Activated CD4-positive, alpha-beta memory T cell treated with anti-CD3 and anti-CD28 coated beads, Interleukin-2, amount 10 ng/mL, durations not matched to agents 7 days and 5 days (primary cell): ENCODE measurements at regions not wholly inside any gene's neighbourhood (a gene's known extent, or its start where the extent isn't known, plus 50 kb on each side); places are given as distances from the start of the nearest gene placed in this dataset.
"Not testable (repeated sequence)": the region's sequence is repeated elsewhere in the genome, so short reads cannot be mapped to it uniquely, and the experiment has no call there.

Experiments used
- CTCF ChIA-PET: fragments of 350-600 bp; sonication (Branson Sonifier 250); formaldehyde crosslinking; loops from one replicate; lab custom pipeline; 2021; ENCODE audit warnings: antibody characterized with exemption, inconsistent platforms; lab: Charles Lee
- POLR2A ChIA-PET: fragments of 350-600 bp; sonication (Branson Sonifier 250); formaldehyde crosslinking; loops from one replicate; lab custom pipeline; 2021; ENCODE audit warnings: antibody characterized with exemption; lab: Charles Lee
- DNase-seq: peaks from one replicate; pipeline ENCODE4 v3.0.0-alpha.2; 2020
- H3K27ac Mint-ChIP-seq: one replicate; pipeline ENCODE4 v1.8.0; 2021; ENCODE audit warnings: mild to moderate bottlenecking, mixed read lengths
- H3K27me3 Mint-ChIP-seq: one replicate; pipeline ENCODE4 v1.8.0; 2021; ENCODE audit warnings: mixed read lengths
- H3K36me3 Mint-ChIP-seq: one replicate; pipeline ENCODE4 v1.8.0; 2021; ENCODE audit warnings: low read depth, mixed read lengths
- H3K4me1 Mint-ChIP-seq: one replicate; pipeline ENCODE4 v1.8.0; 2021; ENCODE audit warnings: mixed read lengths
- H3K4me3 Mint-ChIP-seq: one replicate; pipeline ENCODE4 v1.8.0; 2021; ENCODE audit warnings: mild to moderate bottlenecking, mixed read lengths
- H3K9me3 Mint-ChIP-seq: one replicate; pipeline ENCODE4 v1.8.0; 2021; ENCODE audit warnings: mixed read lengths

GRCh38 chr4:14906805-14907204 lies 95.5 kb upstream of the CPEB2 start:
- CTCF ChIA-PET, result no interaction called here
- POLR2A ChIA-PET, result no interaction called here
- DNase-seq, result no peak
- Mint-ChIP-seq H3K9me3 (no peaks in the 10 kb centered on the region), H3K27ac (no peak overlapping the region), H3K27me3 (peaks cover 14% of the 10 kb centered on the region), H3K4me3 (no peak overlapping the region), H3K36me3 (no peaks in the 10 kb centered on the region), H3K4me1 (peaks cover 1% of the 10 kb centered on the region)

- ChIA-PET CTCF (interaction anchor here (0.5 kb wide), 1 partner anchor 24 kb away, joined by 3 read pairs; no protein-coding TSS in a partner anchor), POLR2A (no interaction called here)
- Mint-ChIP-seq H3K9me3 (no peaks in the 10 kb centered on the region), H3K27ac (no peak overlapping the region), H3K36me3 (no peaks in the 10 kb centered on the region), H3K27me3 (peaks cover 17% of the 10 kb centered on the region), H3K4me3 (no peak overlapping the region), H3K4me1 (peaks cover 1% of the 10 kb centered on the region)
- no peak for DNase-seq
Observed at GRCh38 chr4:14908635-14909034, 93.6 kb upstream of the CPEB2 start.

DNA sequence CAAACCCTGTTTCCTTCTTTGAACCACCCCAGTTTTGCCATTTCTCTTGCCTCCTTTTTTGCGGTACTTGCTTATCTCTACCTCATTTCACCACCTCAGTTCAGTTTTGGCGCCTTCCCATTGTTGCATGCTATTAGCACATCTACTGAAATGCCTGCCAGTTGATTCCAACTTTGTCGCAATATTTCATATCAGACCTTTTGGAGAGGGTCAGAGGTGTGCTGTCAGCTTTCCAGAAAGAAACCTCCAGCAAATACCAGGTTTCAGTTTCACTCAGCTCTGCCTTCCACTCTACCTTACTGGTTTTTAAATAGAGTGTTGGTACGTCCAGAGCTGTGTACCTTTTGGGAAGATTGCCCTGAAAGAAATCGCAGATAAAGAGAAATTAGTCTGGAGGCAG lies 91.9 kb upstream of the CPEB2 start:
- CTCF ChIA-PET, result no interaction called here
- POLR2A ChIA-PET, result no interaction called here
- H3K4me1 Mint-ChIP-seq, result peaks cover 1% of the 10 kb centered on the region
- H3K27me3 Mint-ChIP-seq, result peaks cover 17% of the 10 kb centered on the region
- H3K27ac Mint-ChIP-seq, result no peak overlapping the region
- DNase-seq, result no peak
- H3K4me3 Mint-ChIP-seq, result no peak overlapping the region
- no peaks in the 10 kb centered on the region for H3K9me3 Mint-ChIP-seq
- H3K36me3 Mint-ChIP-seq, result no peaks in the 10 kb centered on the region

GRCh38 chr4:14912426-14912825 lies 89.9 kb upstream of the CPEB2 start:
- no peak for DNase-seq
- Mint-ChIP-seq H3K4me1 (no peaks in the 10 kb centered on the region), H3K27me3 (peaks cover 17% of the 10 kb centered on the region), H3K4me3 (no peak overlapping the region), H3K9me3 (no peaks in the 10 kb centered on the region), H3K36me3 (no peaks in the 10 kb centered on the region), H3K27ac (no peak overlapping the region)
- ChIA-PET POLR2A (no interaction called here), CTCF (no interaction called here)

DNA sequence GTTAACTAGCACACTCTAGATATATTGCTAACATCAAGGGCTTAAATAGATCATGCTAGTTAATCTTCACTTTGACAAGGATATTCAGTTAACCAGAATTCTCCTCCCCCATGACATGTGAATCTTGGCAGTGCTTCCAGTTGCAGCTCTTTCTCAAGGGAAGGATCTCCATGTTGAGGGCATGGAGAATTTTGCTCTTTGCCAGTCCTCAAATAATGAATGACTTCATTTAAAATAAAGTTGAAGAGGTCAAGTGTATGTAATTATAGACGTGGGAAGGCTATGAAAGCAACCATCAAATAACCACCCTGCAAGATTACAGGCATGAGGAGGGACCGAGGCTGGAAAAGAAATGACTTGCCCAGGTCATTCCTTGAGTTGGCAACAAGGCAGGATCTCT lies 87.3 kb upstream of the CPEB2 start:
- ChIA-PET POLR2A (no interaction called here), CTCF (no interaction called here)
- H3K27ac Mint-ChIP-seq, result no peak overlapping the region
- H3K4me1 Mint-ChIP-seq, result no peaks in the 10 kb centered on the region
- H3K9me3 Mint-ChIP-seq, result no peaks in the 10 kb centered on the region
- H3K36me3 Mint-ChIP-seq, result no peaks in the 10 kb centered on the region
- peaks cover 11% of the 10 kb centered on the region for H3K27me3 Mint-ChIP-seq
- H3K4me3 Mint-ChIP-seq, result no peak overlapping the region
- DNase-seq, result no peak

DNA sequence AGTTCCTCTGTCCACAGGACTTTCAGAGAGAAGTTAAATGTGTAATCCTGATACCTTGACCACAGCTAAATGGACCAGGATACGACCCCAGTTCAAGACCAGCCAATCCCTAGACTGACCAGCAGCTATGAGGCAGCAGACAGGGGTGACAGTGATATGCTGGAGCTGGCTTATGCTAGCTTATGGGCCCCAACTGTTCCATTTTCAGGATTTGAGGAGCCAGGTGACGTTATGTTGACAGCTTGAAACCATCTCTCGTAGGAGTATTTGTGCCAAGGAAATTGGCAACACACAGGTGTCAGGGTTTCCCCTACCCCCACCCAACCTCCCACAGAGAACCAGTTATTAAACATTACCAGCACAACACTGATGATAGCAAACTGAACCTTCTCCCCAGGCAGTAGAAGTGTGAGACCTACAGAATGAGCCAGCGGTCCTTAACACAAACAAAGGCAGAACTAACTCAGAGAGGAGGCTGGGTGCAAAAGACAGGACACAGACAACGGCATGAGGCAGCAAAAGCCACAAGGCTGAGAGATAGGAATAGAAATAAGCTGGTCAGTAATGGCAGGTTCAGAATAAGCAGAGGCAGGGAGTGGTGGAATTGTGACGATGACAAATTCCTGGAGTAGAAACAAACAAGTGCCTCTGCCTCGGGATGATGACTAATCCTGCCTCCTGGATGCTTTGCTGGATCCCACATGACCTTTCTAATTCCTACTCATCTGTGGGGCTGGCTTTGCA lies 85.6 kb upstream of the CPEB2 start:
- Mint-ChIP-seq H3K9me3 (no peaks in the 10 kb centered on the region), H3K36me3 (no peaks in the 10 kb centered on the region), H3K27ac (no peak overlapping the region), H3K27me3 (peaks cover 3% of the 10 kb centered on the region), H3K4me3 (no peak overlapping the region), H3K4me1 (no peaks in the 10 kb centered on the region)
- no peak for DNase-seq
- ChIA-PET CTCF (no interaction called here), POLR2A (no interaction called here)

- no peak overlapping the region for H3K27ac Mint-ChIP-seq
- H3K4me3 Mint-ChIP-seq, result no peak overlapping the region
- H3K9me3 Mint-ChIP-seq, result no peaks in the 10 kb centered on the region
- no peaks in the 10 kb centered on the region for H3K4me1 Mint-ChIP-seq
- ChIA-PET CTCF (no interaction called here), POLR2A (no interaction called here)
- DNase-seq, result no peak
- peaks cover 3% of the 10 kb centered on the region for H3K27me3 Mint-ChIP-seq
- no peaks in the 10 kb centered on the region for H3K36me3 Mint-ChIP-seq
Observed at GRCh38 chr4:14917298-14917633, 85.0 kb upstream of the CPEB2 start.

DNA sequence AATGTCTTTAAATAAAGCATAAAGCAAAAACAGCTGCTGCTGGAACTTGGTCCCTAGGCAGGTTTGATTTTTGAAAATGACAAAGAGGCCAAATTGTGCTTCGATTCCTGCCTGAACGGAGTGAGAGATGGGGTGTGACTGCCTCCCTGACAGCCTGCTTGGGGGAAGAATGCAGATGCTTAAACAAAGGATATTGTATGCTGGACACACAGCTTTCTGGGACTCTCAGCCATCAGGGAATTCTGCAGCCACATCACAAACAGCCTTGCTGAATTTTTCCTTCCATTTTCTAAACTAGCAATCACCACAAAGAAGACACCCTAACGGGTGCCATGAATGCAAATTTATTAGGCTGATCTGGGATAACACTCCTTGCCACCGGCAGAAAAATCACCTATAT lies 83.9 kb upstream of the CPEB2 start:
- Mint-ChIP-seq H3K27ac (no peak overlapping the region), H3K4me1 (no peaks in the 10 kb centered on the region), H3K4me3 (no peak overlapping the region), H3K9me3 (no peaks in the 10 kb centered on the region), H3K36me3 (no peaks in the 10 kb centered on the region), H3K27me3 (no peaks in the 10 kb centered on the region)
- ChIA-PET CTCF (interaction anchor here (0.9 kb wide), 1 partner anchor 1261 kb away, joined by 4 read pairs; no protein-coding TSS in a partner anchor), POLR2A (no interaction called here)
- DNase-seq, result no peak

GRCh38 chr4:14919785-14920184 lies 82.5 kb upstream of the CPEB2 start:
- Mint-ChIP-seq H3K36me3 (no peaks in the 10 kb centered on the region), H3K9me3 (no peaks in the 10 kb centered on the region), H3K27me3 (no peaks in the 10 kb centered on the region), H3K4me1 (no peaks in the 10 kb centered on the region), H3K4me3 (no peak overlapping the region), H3K27ac (no peak overlapping the region)
- DNase-seq, result no peak
- ChIA-PET CTCF (no interaction called here), POLR2A (no interaction called here)

GRCh38 chr4:14920237-14920636 lies 82.0 kb upstream of the CPEB2 start:
- H3K4me1 Mint-ChIP-seq, result no peaks in the 10 kb centered on the region
- POLR2A ChIA-PET, result no interaction called here
- no peak overlapping the region for H3K27ac Mint-ChIP-seq
- H3K9me3 Mint-ChIP-seq, result no peaks in the 10 kb centered on the region
- H3K36me3 Mint-ChIP-seq, result no peaks in the 10 kb centered on the region
- H3K4me3 Mint-ChIP-seq, result no peak overlapping the region
- no peak for DNase-seq
- CTCF ChIA-PET, result no interaction called here
- no peaks in the 10 kb centered on the region for H3K27me3 Mint-ChIP-seq

- H3K36me3 Mint-ChIP-seq, result no peaks in the 10 kb centered on the region
- no peak overlapping the region for H3K4me3 Mint-ChIP-seq
- ChIA-PET POLR2A (no interaction called here), CTCF (no interaction called here)
- H3K4me1 Mint-ChIP-seq, result no peaks in the 10 kb centered on the region
- peak; percentile 34 for DNase-seq
- no peaks in the 10 kb centered on the region for H3K27me3 Mint-ChIP-seq
- H3K27ac Mint-ChIP-seq, result no peak overlapping the region
- no peaks in the 10 kb centered on the region for H3K9me3 Mint-ChIP-seq
Observed at GRCh38 chr4:14920759-14921320, 81.4 kb upstream of the CPEB2 start.

DNA sequence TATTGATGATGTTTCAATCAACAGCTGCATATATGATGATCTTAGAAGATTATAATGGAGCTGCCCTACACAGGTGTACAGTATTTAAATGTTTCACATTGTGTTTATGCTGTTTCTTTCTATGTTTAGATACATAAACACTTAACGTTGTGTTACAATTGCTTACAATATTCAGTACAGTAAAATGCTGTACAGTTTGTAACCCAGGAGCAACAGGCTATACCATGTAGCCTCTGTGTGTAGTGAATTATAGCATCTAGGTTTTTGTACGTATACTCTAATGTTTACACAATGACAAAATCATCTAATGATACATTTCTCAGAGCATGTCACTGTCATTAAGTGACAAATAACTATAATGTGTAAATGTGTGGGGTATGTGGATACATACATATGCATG lies 80.5 kb upstream of the CPEB2 start:
- not testable (repeated sequence) for H3K9me3 Mint-ChIP-seq, H3K4me3 Mint-ChIP-seq, H3K27ac Mint-ChIP-seq

DNA sequence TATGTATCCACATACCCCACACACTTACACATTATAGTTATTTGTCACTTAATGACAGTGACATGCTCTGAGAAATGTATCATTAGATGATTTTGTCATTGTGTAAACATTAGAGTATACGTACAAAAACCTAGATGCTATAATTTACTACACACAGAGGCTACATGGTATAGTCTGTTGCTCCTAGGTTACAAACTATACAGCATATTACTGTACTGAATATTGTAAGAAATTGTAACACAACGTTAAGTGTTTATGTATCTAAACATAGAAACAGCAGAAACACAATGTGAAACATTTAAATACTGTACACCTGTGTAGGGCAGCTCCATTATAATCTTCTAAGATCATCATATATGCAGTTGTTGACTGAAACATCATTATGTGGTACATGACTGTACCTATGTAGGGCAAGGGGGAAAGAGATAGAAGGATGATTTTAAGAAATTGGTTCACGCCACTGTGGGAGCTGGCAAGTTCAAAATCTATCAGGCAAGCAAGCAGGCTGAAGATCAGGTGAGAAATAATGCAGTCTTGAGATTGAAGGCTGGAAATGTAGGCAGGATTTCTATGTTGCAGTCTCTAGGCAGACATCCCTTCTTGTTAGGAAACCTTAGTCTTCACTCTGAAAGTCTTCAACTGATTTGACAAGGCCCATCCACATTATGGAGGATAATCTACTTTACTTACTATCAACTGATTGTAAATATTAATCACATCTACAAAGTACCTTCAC lies 78.0 kb upstream of the CPEB2 start:
- CTCF ChIA-PET, result no interaction called here
- H3K4me1 Mint-ChIP-seq, result no peaks in the 10 kb centered on the region
- no peaks in the 10 kb centered on the region for H3K36me3 Mint-ChIP-seq
- H3K27me3 Mint-ChIP-seq, result no peaks in the 10 kb centered on the region
- POLR2A ChIA-PET, result interaction anchor here (1.0 kb wide), 1 partner anchor 77 kb away, joined by 3 read pairs; no protein-coding TSS in a partner anchor
- no peak overlapping the region for H3K4me3 Mint-ChIP-seq
- DNase-seq, result no peak
- H3K27ac Mint-ChIP-seq, result no peak overlapping the region
- H3K9me3 Mint-ChIP-seq, result no peaks in the 10 kb centered on the region

More for the DNA sequence above, 80.5 kb upstream of the CPEB2 start:
- POLR2A ChIA-PET, CTCF ChIA-PET, DNase-seq, H3K27me3 Mint-ChIP-seq, H3K36me3 Mint-ChIP-seq, H3K4me1 Mint-ChIP-seq: not testable (repeated sequence)
